Natural killer cell (primary cell): ENCODE measurements at regions not wholly inside any gene's neighbourhood (a gene's known extent, or its start where the extent isn't known, plus 50 kb on each side); places are given as distances from the start of the nearest gene placed in this dataset.

Experiments
- ATAC-seq, 3 donors: fragments of 150-1000 bp in 2 of 3; fragments of 200-7000 bp in 1 of 3; cut with Tn5 transposase; 1 replicate in 1 of 3; 2 replicates in 2 of 3; pipeline ENCODE4 v1.10.0; 2021; ENCODE audit warnings: mild to moderate bottlenecking in 2 of 3, moderate library complexity in 2 of 3
- DNase-seq, 2 donors: peaks; one replicate each; pipeline versions ENCODE4 v3.0.0 to v3.0.0-alpha.2; 2013 to 2021; ENCODE audit warnings: mixed read lengths in 1 of 2
- H3K27ac ChIP-seq: one replicate; pipeline ENCODE4 v1.5.1; 2013; ENCODE audit warnings: mild to moderate bottlenecking, low read length
- H3K27me3 ChIP-seq: one replicate; pipeline ENCODE4 v1.6.1; 2013; ENCODE audit warnings: low read length; ENCODE audit not compliant: control insufficient read depth, insufficient read depth
- H3K36me3 ChIP-seq: one replicate; pipeline ENCODE4 v1.6.1; 2013; ENCODE audit warnings: low read length; ENCODE audit not compliant: control insufficient read depth, insufficient read depth
- H3K4me1 ChIP-seq: one replicate; pipeline ENCODE4 v1.6.1; 2013; ENCODE audit warnings: low read length; ENCODE audit not compliant: control insufficient read depth, insufficient read depth
- H3K4me3 ChIP-seq: one replicate; pipeline ENCODE4 v1.5.1; 2013; ENCODE audit warnings: low read length
- H3K9me3 ChIP-seq: one replicate; pipeline ENCODE4 v1.6.1; 2013; ENCODE audit warnings: low read length; ENCODE audit not compliant: control insufficient read depth, insufficient read depth
- H3K27ac Mint-ChIP-seq, 2 donors: one replicate each; pipeline ENCODE4 v1.8.0; 2022; ENCODE audit warnings: mild to moderate bottlenecking in 2 of 2, mixed read lengths in 2 of 2, moderate library complexity in 1 of 2
- H3K27me3 Mint-ChIP-seq, 2 donors: one replicate each; pipeline ENCODE4 v1.8.0; 2022; ENCODE audit warnings: low read depth in 2 of 2, mixed read lengths in 2 of 2
- H3K36me3 Mint-ChIP-seq: one replicate; pipeline ENCODE4 v1.8.0; 2022; ENCODE audit warnings: mixed read lengths
- H3K4me1 Mint-ChIP-seq, 2 donors: one replicate each; pipeline ENCODE4 v1.8.0; 2022; ENCODE audit warnings: mixed read lengths in 2 of 2
- H3K4me3 Mint-ChIP-seq: one replicate; pipeline ENCODE4 v1.8.0; 2022; ENCODE audit warnings: mild to moderate bottlenecking, moderate library complexity, mixed read lengths
- H3K9me3 Mint-ChIP-seq, 2 donors: one replicate each; pipeline ENCODE4 v1.8.0; 2022; ENCODE audit warnings: mixed read lengths in 2 of 2
- CTCF ChIP-seq: fragments of 200-600 bp; IDR thresholded peaks from one replicate; pipeline ENCODE4 v1.8.0; 2022; ENCODE audit warnings: antibody characterized with exemption
- WGBS: methylation state at CpG from one replicate; pipeline ENCODE4 v1.1.7; 2013; ENCODE audit warnings: missing lambda C conversion rate; ENCODE audit not compliant: insufficient coverage; 5-methylcytosine and 5-hydroxymethylcytosine counted together
- intact Hi-C: fragments of 100-400 bp; cut with micrococcal nuclease; formaldehyde crosslinking; loops from one replicate; pipeline ENCODE4 v1.14.2; 2022

- Mint-ChIP-seq H3K4me1 (no peaks in the 10 kb centered on the region), H3K27me3 (no peaks in the 10 kb centered on the region), H3K27ac (no peak overlapping the region), H3K36me3 (no peaks in the 10 kb centered on the region), H3K4me3 (no peak overlapping the region), H3K9me3 (peaks cover 2 to 4% of the 10 kb centered on the region in 2 donors)
- WGBS = 73% methylated on average over 3 of the region's 3 CpGs
- TF ChIP-seq CTCF = no peak
- H3K4me1 ChIP-seq = no peaks in the 10 kb centered on the region
- H3K9me3 ChIP-seq = no peaks in the 10 kb centered on the region
- H3K36me3 ChIP-seq = no peaks in the 10 kb centered on the region
- H3K4me3 ChIP-seq = no peak overlapping the region
- H3K27me3 ChIP-seq = no peaks in the 10 kb centered on the region
- ATAC-seq = no peak
- no peak for DNase-seq
- intact Hi-C loops = no loop called here
- H3K27ac ChIP-seq = no peak overlapping the region
Measured at GRCh38 chr2:153557211-153557610, 78.6 kb upstream of the RPRM start.

DNA sequence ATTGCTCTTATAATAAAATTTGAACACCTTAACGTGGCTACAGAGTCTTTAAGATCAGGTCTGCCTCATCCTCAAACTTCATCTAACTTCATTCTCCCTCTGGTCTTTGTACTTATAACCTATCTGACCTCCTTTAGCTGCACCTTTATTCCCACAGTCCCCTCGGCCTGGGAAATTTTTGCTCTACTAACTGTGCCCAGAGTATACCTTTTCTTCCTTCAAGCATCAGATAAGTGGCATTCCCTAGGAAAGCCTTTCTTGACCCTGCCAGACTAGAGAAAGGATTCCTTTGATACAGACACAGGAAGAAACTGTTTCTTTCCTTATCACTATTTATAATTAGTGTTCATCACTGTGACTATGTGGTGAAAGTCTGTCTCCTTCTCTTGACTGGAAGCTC lies 79.2 kb upstream of the RPRM start:
- intact Hi-C loops = no loop called here
- 59% methylated on average over 2 of the region's 2 CpGs for WGBS
- no peak for ATAC-seq

GRCh38 chr2:153558247-153558646 lies 79.7 kb upstream of the RPRM start:
- DNase-seq = no peak
- no peak overlapping the region for H3K4me3 ChIP-seq
- intact Hi-C loops = no loop called here
- WGBS = 92% methylated on average over 2 of the region's 2 CpGs
- no peaks in the 10 kb centered on the region for H3K9me3 ChIP-seq
- H3K4me1 Mint-ChIP-seq = no peaks in the 10 kb centered on the region
- H3K36me3 ChIP-seq = no peaks in the 10 kb centered on the region
- no peak for ATAC-seq
- no peaks in the 10 kb centered on the region for H3K4me1 ChIP-seq
- no peaks in the 10 kb centered on the region for H3K27me3 Mint-ChIP-seq
- no peak overlapping the region for H3K27ac Mint-ChIP-seq
- no peaks in the 10 kb centered on the region for H3K27me3 ChIP-seq
- no peaks in the 10 kb centered on the region for H3K36me3 Mint-ChIP-seq
- TF ChIP-seq CTCF = no peak
- no peak overlapping the region for H3K27ac ChIP-seq
- H3K4me3 Mint-ChIP-seq = no peak overlapping the region
- H3K9me3 Mint-ChIP-seq = peaks cover 4 to 8% of the 10 kb centered on the region in 2 donors

More for the DNA sequence above, 79.2 kb upstream of the RPRM start:
- Histone ChIP-seq H3K4me3 (no peak overlapping the region), H3K4me1 (no peaks in the 10 kb centered on the region), H3K36me3 (no peaks in the 10 kb centered on the region), H3K9me3 (no peaks in the 10 kb centered on the region), H3K27me3 (no peaks in the 10 kb centered on the region), H3K27ac (no peak overlapping the region)
- Mint-ChIP-seq H3K4me3 (no peak overlapping the region), H3K4me1 (no peaks in the 10 kb centered on the region), H3K36me3 (no peaks in the 10 kb centered on the region), H3K9me3 (peaks cover 3 to 4% of the 10 kb centered on the region in 2 donors), H3K27me3 (no peaks in the 10 kb centered on the region), H3K27ac (no peak overlapping the region)
- no peak for DNase-seq
- TF ChIP-seq CTCF = no peak

DNA sequence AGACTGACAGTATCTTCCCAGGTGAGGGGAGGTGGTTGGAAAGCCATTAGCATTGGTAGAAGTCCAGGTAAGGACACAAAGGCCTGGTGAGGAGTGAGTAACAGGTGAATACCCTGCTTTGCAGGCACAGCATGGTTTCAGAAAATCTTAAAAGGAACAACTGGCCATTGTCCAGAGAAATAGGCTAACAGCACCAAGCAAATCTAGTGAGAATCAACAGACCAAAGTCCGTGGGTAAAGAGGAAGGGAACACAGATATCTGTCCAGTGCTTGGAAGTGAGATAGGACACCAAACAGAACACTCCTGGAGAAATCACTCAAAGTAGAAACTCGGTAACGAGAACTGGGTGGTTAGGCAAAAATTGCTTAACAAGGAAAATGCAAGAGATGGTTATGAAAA lies 88.8 kb upstream of the RPRM start:
- DNase-seq (no peak), ATAC-seq (no peak)
- Histone ChIP-seq H3K27ac (no peak overlapping the region), H3K9me3 (no peaks in the 10 kb centered on the region), H3K36me3 (no peaks in the 10 kb centered on the region), H3K4me3 (no peak overlapping the region), H3K4me1 (no peaks in the 10 kb centered on the region), H3K27me3 (no peaks in the 10 kb centered on the region)
- Mint-ChIP-seq H3K4me3 (no peak overlapping the region), H3K27me3 (no peaks in the 10 kb centered on the region), H3K36me3 (no peaks in the 10 kb centered on the region), H3K9me3 (peaks cover 8 to 13% of the 10 kb centered on the region in 2 donors), H3K27ac (no peak overlapping the region), H3K4me1 (no peaks in the 10 kb centered on the region)
- no peak for TF ChIP-seq CTCF
- intact Hi-C loops = no loop called here
- WGBS = 72% methylated on average over 3 of the region's 3 CpGs
